Kidney (tissue), 13 donors: ENCODE measurements at regions not wholly inside any gene's neighbourhood (a gene's known extent, or its start where the extent isn't known, plus 50 kb on each side); places are given as distances from the start of the nearest gene placed in this dataset.

Source experiments
- DNase-seq, 5 donors: peaks; one replicate each; pipeline ENCODE4 v3.0.0-alpha.2; 2013 to 2020
- FAIRE-seq: peaks from 2 replicates; lab custom pipeline; 2012; peaks lifted over from hg19 to GRCh38; lab: Jason Lieb, UNC
- H3K27ac ChIP-seq, 2 donors: one replicate each; pipeline ENCODE4 v1.7.0; 2013; ENCODE audit warnings: low read depth in 2 of 2, low read length in 2 of 2, inconsistent platforms in 1 of 2
- H3K27me3 ChIP-seq: one replicate; pipeline ENCODE4 v1.7.1; 2013; ENCODE audit warnings: low read length, inconsistent platforms; ENCODE audit not compliant: control insufficient read depth, insufficient read depth
- H3K36me3 ChIP-seq, 3 donors: one replicate each; pipeline versions ENCODE4 v1.7.0 to v1.7.1; 2013; ENCODE audit warnings: low read length in 3 of 3, control low read depth in 1 of 3, inconsistent platforms in 1 of 3; ENCODE audit not compliant: insufficient read depth in 3 of 3, control insufficient read depth in 2 of 3
- H3K4me1 ChIP-seq, 3 donors: one replicate each; pipeline versions ENCODE4 v1.7.0 to v1.7.1; 2013; ENCODE audit warnings: low read length in 3 of 3, inconsistent platforms in 1 of 3, low read depth in 1 of 3; ENCODE audit not compliant: control insufficient read depth in 2 of 3, insufficient read depth in 2 of 3
- H3K4me3 ChIP-seq, 3 donors: one replicate each; pipeline versions ENCODE4 v1.7.0 to v1.8.1; 2013; ENCODE audit warnings: low read length in 3 of 3, control low read depth in 1 of 3, inconsistent platforms in 1 of 3
- H3K9ac ChIP-seq, 3 donors: one replicate each; pipeline versions ENCODE4 v1.7.0 to v1.7.1; 2013; ENCODE audit warnings: low read length in 3 of 3, control low read depth in 1 of 3, inconsistent platforms in 1 of 3
- H3K9me3 ChIP-seq, 3 donors: one replicate each; pipeline versions ENCODE4 v1.7.0 to v1.7.1; 2013; ENCODE audit warnings: low read length in 3 of 3, control low read depth in 1 of 3, inconsistent platforms in 1 of 3; ENCODE audit not compliant: control insufficient read depth in 2 of 3, insufficient read depth in 1 of 3
- intact Hi-C: fragments of 100-400 bp; cut with DNase I; formaldehyde crosslinking; loops from one replicate; pipeline ENCODE4 v1.11.1; 2022
- TF ChIP-seq, protein P1 (sequence below): IDR thresholded peaks from 3 replicates; pipeline ENCODE4 v1.5.1; 2012; ENCODE audit warnings: mild to moderate bottlenecking, moderate library complexity, borderline replicate concordance; ENCODE audit not compliant: insufficient read depth; ENCODE audit errors: extremely low read depth
- donor health status: control.
- donor health status: control.
- donor health status: control.
- donor health status: control.
- donor health status: control.
- donor health status: DM: yes; HTN: yes; CAD: no.
- donor health status: Normal renal cell carcinoma (clear cell type).

DNA sequence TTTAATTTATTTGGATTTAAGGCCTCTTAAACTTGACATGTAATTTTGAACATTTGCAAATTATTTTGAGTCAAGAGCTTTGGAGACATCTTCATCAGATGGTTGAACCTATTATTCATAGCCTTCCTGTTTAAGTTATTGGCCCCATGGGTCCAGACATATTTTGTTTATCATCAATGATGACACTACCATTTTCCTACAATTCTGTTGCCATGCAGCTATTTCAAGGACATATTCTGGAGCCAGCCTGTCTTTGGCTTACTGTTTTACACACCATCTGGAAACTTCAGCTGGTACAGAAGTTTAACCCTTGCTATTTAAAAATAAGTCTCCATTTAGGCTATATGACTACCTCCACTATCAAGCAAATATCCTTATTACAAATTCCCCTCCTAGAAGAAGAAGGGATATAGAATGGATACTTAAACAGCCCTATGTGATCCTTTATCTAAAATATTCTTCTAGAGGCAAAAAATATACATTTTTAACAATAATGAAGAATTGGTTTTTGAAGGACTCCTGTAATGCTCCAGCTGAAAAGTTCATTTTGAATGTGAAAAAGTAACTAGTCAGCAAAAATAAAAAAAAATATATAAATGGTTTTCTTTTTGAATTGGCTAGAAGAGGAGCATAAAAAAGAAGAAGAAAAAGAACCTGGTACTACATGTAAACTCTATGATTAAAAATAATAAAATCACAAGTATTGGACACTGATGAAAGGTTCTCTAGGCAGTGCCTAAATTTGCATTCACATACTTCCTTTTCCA is 544.0 kb upstream of the HS3ST5 start:
- FAIRE-seq: no peak
- Histone ChIP-seq H3K4me1 (no peaks in the 10 kb centered on the region), H3K9me3 (no peaks in the 10 kb centered on the region), H3K36me3 (no peaks in the 10 kb centered on the region), H3K27me3 (no peaks in the 10 kb centered on the region), H3K4me3 (no peak overlapping the region), H3K9ac (no peak overlapping the region), H3K27ac (no peak overlapping the region)
- TF ChIP-seq, protein P1, sequence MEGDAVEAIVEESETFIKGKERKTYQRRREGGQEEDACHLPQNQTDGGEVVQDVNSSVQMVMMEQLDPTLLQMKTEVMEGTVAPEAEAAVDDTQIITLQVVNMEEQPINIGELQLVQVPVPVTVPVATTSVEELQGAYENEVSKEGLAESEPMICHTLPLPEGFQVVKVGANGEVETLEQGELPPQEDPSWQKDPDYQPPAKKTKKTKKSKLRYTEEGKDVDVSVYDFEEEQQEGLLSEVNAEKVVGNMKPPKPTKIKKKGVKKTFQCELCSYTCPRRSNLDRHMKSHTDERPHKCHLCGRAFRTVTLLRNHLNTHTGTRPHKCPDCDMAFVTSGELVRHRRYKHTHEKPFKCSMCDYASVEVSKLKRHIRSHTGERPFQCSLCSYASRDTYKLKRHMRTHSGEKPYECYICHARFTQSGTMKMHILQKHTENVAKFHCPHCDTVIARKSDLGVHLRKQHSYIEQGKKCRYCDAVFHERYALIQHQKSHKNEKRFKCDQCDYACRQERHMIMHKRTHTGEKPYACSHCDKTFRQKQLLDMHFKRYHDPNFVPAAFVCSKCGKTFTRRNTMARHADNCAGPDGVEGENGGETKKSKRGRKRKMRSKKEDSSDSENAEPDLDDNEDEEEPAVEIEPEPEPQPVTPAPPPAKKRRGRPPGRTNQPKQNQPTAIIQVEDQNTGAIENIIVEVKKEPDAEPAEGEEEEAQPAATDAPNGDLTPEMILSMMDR: no peak
- intact Hi-C loops: no loop called here
- DNase-seq: no peak

DNA sequence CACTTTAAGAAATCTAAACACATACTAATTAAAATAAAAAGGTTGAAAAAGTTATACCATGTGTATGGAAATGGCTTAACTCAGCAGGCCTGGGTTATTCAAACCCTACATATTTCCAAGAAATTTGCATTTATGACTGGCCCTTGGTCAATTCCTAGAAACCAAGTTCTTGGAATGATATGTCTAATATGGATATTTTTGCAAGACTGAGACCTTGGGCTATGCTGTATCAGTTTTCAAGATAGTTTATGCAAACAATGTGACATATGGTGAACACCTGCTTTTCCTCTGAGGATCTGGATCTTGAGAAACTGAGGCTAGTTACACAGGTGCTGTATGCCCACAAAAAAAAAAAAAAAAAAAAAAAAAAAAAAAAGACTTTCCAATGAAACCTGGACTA is 536.9 kb upstream of the HS3ST5 start:
- H3K36me3 ChIP-seq: no peaks in the 10 kb centered on the region
- FAIRE-seq: no peak
- intact Hi-C loops: no loop called here
- TF ChIP-seq, protein P1: no peak
- H3K4me1 ChIP-seq: no peaks in the 10 kb centered on the region
- no peak overlapping the region for H3K4me3 ChIP-seq
- DNase-seq: no peak
- H3K9me3 ChIP-seq: no peaks in the 10 kb centered on the region
- H3K9ac ChIP-seq: no peak overlapping the region
- H3K27ac ChIP-seq: no peak overlapping the region
- H3K27me3 ChIP-seq: no peaks in the 10 kb centered on the region

DNA sequence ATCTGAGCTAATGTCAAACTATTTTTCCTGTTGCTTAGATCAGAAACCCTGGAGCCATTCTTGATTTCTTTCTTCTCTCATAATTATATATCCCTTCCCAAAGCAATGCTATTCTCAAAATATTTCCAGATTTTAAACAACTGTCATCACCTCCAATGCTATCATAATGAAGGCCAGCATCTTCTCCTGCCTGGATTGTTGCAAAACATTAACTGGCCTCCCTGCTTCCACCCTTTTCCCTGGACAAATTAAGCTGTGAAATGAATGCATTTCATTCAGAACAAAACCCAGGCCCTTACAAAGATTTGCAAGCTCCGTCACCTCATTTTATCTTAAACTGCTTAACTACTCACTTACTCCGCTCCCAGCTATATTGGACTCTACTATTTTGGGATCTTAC is 535.3 kb upstream of the HS3ST5 start:
- DNase-seq (no peak), FAIRE-seq (no peak)
- Histone ChIP-seq H3K4me1 (no peaks in the 10 kb centered on the region), H3K9ac (no peak overlapping the region), H3K4me3 (no peak overlapping the region), H3K36me3 (no peaks in the 10 kb centered on the region), H3K9me3 (no peaks in the 10 kb centered on the region), H3K27me3 (no peaks in the 10 kb centered on the region), H3K27ac (no peak overlapping the region)
- TF ChIP-seq, protein P1: no peak
- intact Hi-C loops: no loop called here
